Mesenchymal stem cell (in vitro differentiated cells and primary cell): ENCODE measurements at regions not wholly inside any gene's neighbourhood (a gene's known extent, or its start where the extent isn't known, plus 50 kb on each side); places are given as distances from the start of the nearest gene placed in this dataset.

Source experiments
- DNase-seq: peaks from one replicate; pipeline ENCODE4 v3.0.0-alpha.2; 2013
- H2AFZ ChIP-seq: one replicate; pipeline ENCODE4 v1.6.1; 2013; ENCODE audit warnings: low read depth, mild to moderate bottlenecking, control low read depth, inconsistent platforms, low read length, moderate library complexity
- H2AK5ac ChIP-seq: 2 replicates; pipeline ENCODE4 v1.6.1; 2013; ENCODE audit warnings: low read length, moderate library complexity, mild to moderate bottlenecking, inconsistent platforms; ENCODE audit not compliant: severe bottlenecking
- H2BK120ac ChIP-seq: one replicate; pipeline ENCODE4 v1.6.1; 2013; ENCODE audit warnings: low read depth, mild to moderate bottlenecking, inconsistent platforms, low read length, moderate library complexity
- H2BK12ac ChIP-seq, 2 experiments: one replicate each; pipeline ENCODE4 v1.6.1; 2013; ENCODE audit warnings: inconsistent platforms in 2 of 2, low read length in 2 of 2, mild to moderate bottlenecking in 2 of 2, moderate library complexity in 2 of 2, control low read depth in 1 of 2
- H2BK15ac ChIP-seq: one replicate; pipeline ENCODE4 v1.6.1; 2013; ENCODE audit warnings: mild to moderate bottlenecking, low read depth, inconsistent platforms; ENCODE audit not compliant: poor library complexity, severe bottlenecking
- H2BK5ac ChIP-seq: 2 replicates; pipeline ENCODE4 v1.6.1; 2013; ENCODE audit warnings: low read depth, mild to moderate bottlenecking, low read length, control low read depth, inconsistent platforms; ENCODE audit not compliant: poor library complexity, severe bottlenecking
- H3K14ac ChIP-seq, 2 experiments: one replicate each; pipeline ENCODE4 v1.6.1; 2013; ENCODE audit warnings: inconsistent platforms in 2 of 2, low read length in 2 of 2, control low read depth in 1 of 2, mild to moderate bottlenecking in 1 of 2, moderate library complexity in 1 of 2
- H3K18ac ChIP-seq, 2 experiments: one replicate each; pipeline ENCODE4 v1.6.1; 2013; ENCODE audit warnings: inconsistent platforms in 2 of 2, low read length in 2 of 2, control low read depth in 1 of 2, low read depth in 1 of 2, mild to moderate bottlenecking in 1 of 2
- H3K23ac ChIP-seq, 2 experiments: one replicate each; pipeline ENCODE4 v1.6.1; 2013; ENCODE audit warnings: inconsistent platforms in 2 of 2, low read length in 2 of 2, mild to moderate bottlenecking in 2 of 2, moderate library complexity in 2 of 2, control low read depth in 1 of 2
- H3K27ac ChIP-seq: 2 replicates; pipeline ENCODE4 v1.5.1; 2013; ENCODE audit warnings: mild to moderate bottlenecking, moderate library complexity, low read length, control low read depth, inconsistent platforms; ENCODE audit not compliant: poor library complexity, severe bottlenecking
- H3K27me3 ChIP-seq, 2 experiments: 2 replicates each; pipeline versions ENCODE4 v1.6.1 to v1.7.0; 2013; ENCODE audit warnings: low read length in 2 of 2, mild to moderate bottlenecking in 2 of 2, moderate library complexity in 2 of 2, control low read depth in 1 of 2, inconsistent platforms in 1 of 2; ENCODE audit not compliant: control insufficient read depth in 1 of 2, insufficient read depth in 1 of 2
- H3K36me3 ChIP-seq, 2 experiments: 2 replicates each; pipeline versions ENCODE4 v1.6.1 to v1.7.0; 2013; ENCODE audit warnings: low read length in 2 of 2, control low read depth in 1 of 2, inconsistent platforms in 1 of 2, low read depth in 1 of 2, mild to moderate bottlenecking in 1 of 2; ENCODE audit not compliant: insufficient read depth in 2 of 2, control insufficient read depth in 1 of 2
- H3K4ac ChIP-seq, 2 experiments: one replicate each; pipeline ENCODE4 v1.6.1; 2013; ENCODE audit warnings: inconsistent platforms in 2 of 2, low read length in 2 of 2, mild to moderate bottlenecking in 2 of 2, moderate library complexity in 2 of 2, control low read depth in 1 of 2, low read depth in 1 of 2
- H3K4me1 ChIP-seq: 2 replicates; pipeline ENCODE4 v1.6.1; 2013; ENCODE audit warnings: low read depth, low read length, control low read depth; ENCODE audit not compliant: control insufficient read depth, insufficient read depth
- H3K4me2 ChIP-seq: 2 replicates; pipeline ENCODE4 v1.6.1; 2013; ENCODE audit warnings: low read length, mild to moderate bottlenecking, inconsistent platforms; ENCODE audit not compliant: poor library complexity, severe bottlenecking
- H3K4me3 ChIP-seq, 2 experiments: 2 replicates each; pipeline versions ENCODE4 v1.5.1 to v1.7.0; 2013; ENCODE audit warnings: low read length in 2 of 2, mild to moderate bottlenecking in 2 of 2, control low read depth in 1 of 2, low read depth in 1 of 2; ENCODE audit not compliant: insufficient read depth in 1 of 2
- H3K79me1 ChIP-seq: replicated peaks from 2 replicates; pipeline ENCODE4 v1.6.1; 2013; ENCODE audit warnings: mild to moderate bottlenecking, control low read depth, low read length, inconsistent platforms; ENCODE audit not compliant: poor library complexity, severe bottlenecking
- H3K9ac ChIP-seq: 2 replicates; pipeline ENCODE4 v1.7.0; 2013; ENCODE audit warnings: mild to moderate bottlenecking, low read length, moderate library complexity
- H3K9me3 ChIP-seq: 2 replicates; pipeline ENCODE4 v1.7.0; 2013; ENCODE audit warnings: mild to moderate bottlenecking, low read length; ENCODE audit not compliant: control insufficient read depth
- H4K8ac ChIP-seq: one replicate; pipeline ENCODE4 v1.6.1; 2013; ENCODE audit warnings: inconsistent platforms, mild to moderate bottlenecking, low read length, moderate library complexity
- H4K91ac ChIP-seq: one replicate; pipeline ENCODE4 v1.6.1; 2013; ENCODE audit warnings: mild to moderate bottlenecking, low read length, inconsistent platforms
- WGBS: methylation state at CpG from one replicate; pipeline ENCODE4 v1.1.7; 2013; ENCODE audit warnings: mixed read lengths; 5-methylcytosine and 5-hydroxymethylcytosine counted together

- Histone ChIP-seq H3K4me2 (no peak overlapping the region), H3K14ac (no peak overlapping the region), H2BK12ac (peak overlapping the region in 1 of 2 experiments; percentile 74), H4K91ac (no peak overlapping the region), H3K23ac (no peak overlapping the region), H2BK15ac (peak overlapping the region; percentile 26), H3K9me3 (peaks cover 2% of the 10 kb centered on the region), H2BK120ac (no peak overlapping the region), H3K4ac (no peak overlapping the region), H3K27ac (no peak overlapping the region), H3K79me1 (no peaks in the 10 kb centered on the region), H4K8ac (no peak overlapping the region), H3K27me3 (peaks cover 0 to 11% of the 10 kb centered on the region in 2 experiments), H3K18ac (peak overlapping the region in 1 of 2 experiments; percentile 9), H3K4me3 (no peak overlapping the region), H3K36me3 (no peaks in the 10 kb centered on the region), H2BK5ac (no peak overlapping the region), H2AK5ac (no peak overlapping the region), H3K9ac (no peak overlapping the region), H3K4me1 (peaks cover 6% of the 10 kb centered on the region), H2AFZ (no peak overlapping the region)
- DNase-seq: peak; percentile 42
- WGBS: 92% methylated on average over 1 of the region's 3 CpGs
Measured at GRCh38 chr14:32022938-32023466, 54.1 kb upstream of the ARHGAP5 start.

- peaks cover 0 to 11% of the 10 kb centered on the region in 2 experiments for H3K27me3 ChIP-seq
- no peak overlapping the region for H2BK120ac ChIP-seq
- no peak overlapping the region for H3K27ac ChIP-seq
- H2BK12ac ChIP-seq: no peak overlapping the region
- 90% methylated on average over 1 of the region's 3 CpGs for WGBS
- no peak overlapping the region for H3K4me2 ChIP-seq
- no peak for DNase-seq
- no peak overlapping the region for H2BK5ac ChIP-seq
- no peak overlapping the region for H4K8ac ChIP-seq
- H2AFZ ChIP-seq: no peak overlapping the region
- no peak overlapping the region for H3K4me3 ChIP-seq
- H4K91ac ChIP-seq: no peak overlapping the region
- no peak overlapping the region for H3K14ac ChIP-seq
- no peak overlapping the region for H3K4ac ChIP-seq
- H3K79me1 ChIP-seq: no peaks in the 10 kb centered on the region
- no peak overlapping the region for H3K9ac ChIP-seq
- no peak overlapping the region for H2AK5ac ChIP-seq
- no peak overlapping the region for H3K23ac ChIP-seq
- H3K36me3 ChIP-seq: no peaks in the 10 kb centered on the region
- H3K4me1 ChIP-seq: peaks cover 9% of the 10 kb centered on the region
- no peak overlapping the region for H3K18ac ChIP-seq
- H3K9me3 ChIP-seq: peaks cover 2% of the 10 kb centered on the region
- no peak overlapping the region for H2BK15ac ChIP-seq
Measured at GRCh38 chr14:32023540-32023939, 53.6 kb upstream of the ARHGAP5 start.

GRCh38 chr14:32027255-32027939 is 49.7 kb upstream of the ARHGAP5 start:
- H4K91ac ChIP-seq: no peak overlapping the region
- no peak overlapping the region for H4K8ac ChIP-seq
- peak overlapping the region in 1 of 2 experiments; percentile 35 for H3K4ac ChIP-seq
- no peak overlapping the region for H2BK12ac ChIP-seq
- peak overlapping the region; percentile 85 for H3K27ac ChIP-seq
- H2AFZ ChIP-seq: no peak overlapping the region
- H2BK5ac ChIP-seq: no peak overlapping the region
- no peaks in the 10 kb centered on the region for H3K79me1 ChIP-seq
- H3K23ac ChIP-seq: no peak overlapping the region
- H3K9me3 ChIP-seq: peaks cover 2% of the 10 kb centered on the region
- peaks cover 10% of the 10 kb centered on the region for H3K4me1 ChIP-seq
- H3K4me2 ChIP-seq: no peak overlapping the region
- H3K9ac ChIP-seq: no peak overlapping the region
- no peak overlapping the region for H2BK120ac ChIP-seq
- no peak overlapping the region for H3K4me3 ChIP-seq
- H3K36me3 ChIP-seq: no peaks in the 10 kb centered on the region
- no peak overlapping the region for H3K14ac ChIP-seq
- peak; percentile 40 for DNase-seq
- 74% methylated on average over 5 of the region's 5 CpGs for WGBS
- no peak overlapping the region for H3K18ac ChIP-seq
- H3K27me3 ChIP-seq: peaks cover 0 to 11% of the 10 kb centered on the region in 2 experiments
- peak overlapping the region; percentile 82 for H2AK5ac ChIP-seq
- no peak overlapping the region for H2BK15ac ChIP-seq
